PFSK-1 (cell line): ENCODE measurements at regions not wholly inside any gene's neighbourhood (a gene's known extent, or its start where the extent isn't known, plus 50 kb on each side); places are given as distances from the start of the nearest gene placed in this dataset.

Experiments
- FOXP2 ChIP-seq: optimal IDR thresholded peaks from 2 replicates; pipeline ENCODE3; 2011; ENCODE audit warnings: borderline replicate concordance, control low read depth, inconsistent platforms; ENCODE audit not compliant: insufficient read depth; ENCODE audit errors: extremely low read length, extremely low read depth
- POLR2AphosphoS5 ChIP-seq: IDR thresholded peaks from 2 replicates; pipeline ENCODE4 v1.6.1; 2012; ENCODE audit warnings: low read depth, mild to moderate bottlenecking, control low read depth, low read length, moderate library complexity
- SIN3A ChIP-seq: IDR thresholded peaks from 2 replicates; pipeline ENCODE4 v1.6.1; 2012; ENCODE audit warnings: mild to moderate bottlenecking, low read length, moderate library complexity, borderline replicate concordance; ENCODE audit not compliant: insufficient read depth
- TAF1 ChIP-seq: IDR thresholded peaks from 2 replicates; pipeline ENCODE4 v1.6.1; 2012; ENCODE audit warnings: low read length, control low read depth, borderline replicate concordance; ENCODE audit not compliant: insufficient read depth
- TF ChIP-seq, protein P1 (sequence below), 2 experiments: IDR thresholded peaks; 2 replicates each; pipeline versions ENCODE4 v1.6.1 to v1.8.0; 2011 to 2012; ENCODE audit warnings: low read depth in 2 of 2, low read length in 2 of 2, control low read depth in 1 of 2, inconsistent platforms in 1 of 2, mild to moderate bottlenecking in 1 of 2, moderate library complexity in 1 of 2; ENCODE audit not compliant: insufficient read depth in 1 of 2

DNA sequence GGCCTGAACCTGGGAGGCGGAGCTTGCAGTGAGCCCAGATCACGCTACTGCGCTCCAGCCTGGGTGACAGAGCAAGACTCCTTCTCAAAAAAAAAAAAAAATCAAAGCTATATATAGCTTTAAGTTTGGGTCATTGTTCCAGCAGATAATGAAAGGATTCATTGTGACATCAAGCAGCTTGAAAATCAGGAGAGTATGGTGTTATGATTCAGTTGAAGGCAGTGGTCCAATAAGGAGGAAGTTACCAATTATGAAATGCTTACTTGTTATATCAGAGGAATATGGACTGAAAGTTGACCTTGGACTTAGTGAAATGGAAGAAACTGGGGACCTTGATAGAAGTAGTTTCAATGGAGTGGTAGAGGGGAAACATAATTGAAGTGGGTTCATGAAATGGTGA lies 140.4 kb upstream of the MAD2L1 start:
- TF ChIP-seq SIN3A (no peak), POLR2AphosphoS5 (no peak), TAF1 (no peak), FOXP2 (no peak)
- TF ChIP-seq, protein P1, sequence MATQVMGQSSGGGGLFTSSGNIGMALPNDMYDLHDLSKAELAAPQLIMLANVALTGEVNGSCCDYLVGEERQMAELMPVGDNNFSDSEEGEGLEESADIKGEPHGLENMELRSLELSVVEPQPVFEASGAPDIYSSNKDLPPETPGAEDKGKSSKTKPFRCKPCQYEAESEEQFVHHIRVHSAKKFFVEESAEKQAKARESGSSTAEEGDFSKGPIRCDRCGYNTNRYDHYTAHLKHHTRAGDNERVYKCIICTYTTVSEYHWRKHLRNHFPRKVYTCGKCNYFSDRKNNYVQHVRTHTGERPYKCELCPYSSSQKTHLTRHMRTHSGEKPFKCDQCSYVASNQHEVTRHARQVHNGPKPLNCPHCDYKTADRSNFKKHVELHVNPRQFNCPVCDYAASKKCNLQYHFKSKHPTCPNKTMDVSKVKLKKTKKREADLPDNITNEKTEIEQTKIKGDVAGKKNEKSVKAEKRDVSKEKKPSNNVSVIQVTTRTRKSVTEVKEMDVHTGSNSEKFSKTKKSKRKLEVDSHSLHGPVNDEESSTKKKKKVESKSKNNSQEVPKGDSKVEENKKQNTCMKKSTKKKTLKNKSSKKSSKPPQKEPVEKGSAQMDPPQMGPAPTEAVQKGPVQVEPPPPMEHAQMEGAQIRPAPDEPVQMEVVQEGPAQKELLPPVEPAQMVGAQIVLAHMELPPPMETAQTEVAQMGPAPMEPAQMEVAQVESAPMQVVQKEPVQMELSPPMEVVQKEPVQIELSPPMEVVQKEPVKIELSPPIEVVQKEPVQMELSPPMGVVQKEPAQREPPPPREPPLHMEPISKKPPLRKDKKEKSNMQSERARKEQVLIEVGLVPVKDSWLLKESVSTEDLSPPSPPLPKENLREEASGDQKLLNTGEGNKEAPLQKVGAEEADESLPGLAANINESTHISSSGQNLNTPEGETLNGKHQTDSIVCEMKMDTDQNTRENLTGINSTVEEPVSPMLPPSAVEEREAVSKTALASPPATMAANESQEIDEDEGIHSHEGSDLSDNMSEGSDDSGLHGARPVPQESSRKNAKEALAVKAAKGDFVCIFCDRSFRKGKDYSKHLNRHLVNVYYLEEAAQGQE (IDR thresholded peaks at IDR 0.05; ENCODE audit: insufficient read depth in 1 of 2, low read depth in 2 of 2, low read length in 2 of 2), result no peak
